ENCODE measurements at regions not wholly inside any gene's neighbourhood (a gene's known extent, or its start where the extent isn't known, plus 50 kb on each side); places are given as distances from the start of the nearest gene placed in this dataset.

- H3K9me3 Mint-ChIP-seq (ENCODE audit: unreplicated experiment) = no peaks in the 10 kb centered on the region
- FAIRE-seq (no peak), DNase-seq (ENCODE audit: low read depth) (peak; percentile 63)
- no peaks in the 10 kb centered on the region for H3K9me3 ChIP-seq (ENCODE audit: insufficient read depth, low read depth, low read length)
- TF ChIP-seq CTCF (IDR thresholded peaks at IDR 0.05; ENCODE audit: insufficient read depth, low read depth, low read length) (no peak), EZH2 (IDR thresholded peaks at IDR 0.05; ENCODE audit: insufficient read depth, low read length) (no peak)
- H3K4me2 ChIP-seq (ENCODE audit: low read length) = no peak overlapping the region
- H3K4me1 Mint-ChIP-seq (ENCODE audit: low read depth, unreplicated experiment) = no peaks in the 10 kb centered on the region
- H3K36me3 ChIP-seq (ENCODE audit: insufficient read depth, low read length) = no peaks in the 10 kb centered on the region
- H4K20me1 ChIP-seq (ENCODE audit: insufficient read depth, low read length) = no peaks in the 10 kb centered on the region
- H3K4me3 Mint-ChIP-seq (ENCODE audit: unreplicated experiment) = no peak overlapping the region
- no peaks in the 10 kb centered on the region for H3K36me3 Mint-ChIP-seq (ENCODE audit: low read depth, unreplicated experiment)
- H3K27ac ChIP-seq (ENCODE audit: low read depth, low read length) = no peak overlapping the region
- no peak overlapping the region for H3K27ac Mint-ChIP-seq (ENCODE audit: unreplicated experiment)
- H3K9ac ChIP-seq (ENCODE audit: low read length) = no peak overlapping the region
- no peak overlapping the region for H2AFZ ChIP-seq (ENCODE audit: low read depth, low read length)
- no peaks in the 10 kb centered on the region for H3K27me3 Mint-ChIP-seq (ENCODE audit: low read depth, unreplicated experiment)
- no peaks in the 10 kb centered on the region for H3K79me2 ChIP-seq (ENCODE audit: insufficient read depth, low read length)
- H3K4me3 ChIP-seq (ENCODE audit: insufficient read depth, low read depth, low read length) = no peak overlapping the region
- H3K4me1 ChIP-seq (ENCODE audit: insufficient read depth, low read length) = no peaks in the 10 kb centered on the region
- no peaks in the 10 kb centered on the region for H3K27me3 ChIP-seq (ENCODE audit: insufficient read depth, low read length)
Measured at GRCh38 chr9:71632776-71633175, 135.5 kb downstream of the CEMIP2 start.

DNA sequence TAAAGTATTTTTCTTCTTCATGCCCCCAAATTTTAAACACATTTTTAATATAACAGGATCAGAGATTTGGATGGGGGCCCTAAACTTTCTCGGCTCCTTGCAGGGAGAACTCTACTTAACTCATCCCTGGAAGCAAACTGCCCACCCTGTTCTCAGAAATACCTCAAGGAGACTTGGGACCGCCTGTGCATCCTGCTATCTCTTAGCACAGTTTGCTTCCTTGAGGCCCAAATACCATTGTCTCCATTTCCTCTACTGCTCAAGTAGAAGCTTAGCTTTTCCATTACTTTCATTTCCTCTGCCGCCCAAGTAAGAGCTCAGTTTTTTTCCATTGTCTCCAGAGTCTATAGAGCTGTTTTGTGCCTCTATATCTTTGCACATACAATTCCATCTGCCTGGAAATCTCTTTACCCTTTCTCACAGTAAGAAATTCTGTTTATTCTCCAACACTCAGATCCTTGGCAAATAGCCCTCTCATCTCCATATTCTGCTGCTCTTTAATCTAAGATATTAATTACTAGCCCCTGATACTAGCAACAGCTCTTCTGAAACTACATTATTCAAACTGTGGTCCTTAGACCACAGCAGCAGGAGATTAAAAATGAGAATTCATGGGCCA, 137.8 kb downstream of the CEMIP2 start:
- no peak for DNase-seq (ENCODE audit: low read depth)
- no peak overlapping the region for H2AFZ ChIP-seq (ENCODE audit: low read depth, low read length)
- no peak overlapping the region for H3K9ac ChIP-seq (ENCODE audit: low read length)
- H3K4me3 ChIP-seq (ENCODE audit: insufficient read depth, low read depth, low read length) = no peak overlapping the region
- Mint-ChIP-seq H3K4me1 (ENCODE audit: low read depth, unreplicated experiment) (no peaks in the 10 kb centered on the region), H3K4me3 (ENCODE audit: unreplicated experiment) (no peak overlapping the region), H3K27me3 (ENCODE audit: low read depth, unreplicated experiment) (no peaks in the 10 kb centered on the region), H3K36me3 (ENCODE audit: low read depth, unreplicated experiment) (no peaks in the 10 kb centered on the region), H3K9me3 (ENCODE audit: unreplicated experiment) (no peaks in the 10 kb centered on the region), H3K27ac (ENCODE audit: unreplicated experiment) (no peak overlapping the region)
- H3K27me3 ChIP-seq (ENCODE audit: insufficient read depth, low read length) = no peaks in the 10 kb centered on the region
- no peak overlapping the region for H3K4me2 ChIP-seq (ENCODE audit: low read length)
- H3K4me1 ChIP-seq (ENCODE audit: insufficient read depth, low read length) = no peaks in the 10 kb centered on the region
- no peaks in the 10 kb centered on the region for H3K79me2 ChIP-seq (ENCODE audit: insufficient read depth, low read length)
- no peaks in the 10 kb centered on the region for H3K9me3 ChIP-seq (ENCODE audit: insufficient read depth, low read depth, low read length)
- TF ChIP-seq CTCF (IDR thresholded peaks at IDR 0.05; ENCODE audit: insufficient read depth, low read depth, low read length) = no peak
- no peak for TF ChIP-seq EZH2 (IDR thresholded peaks at IDR 0.05; ENCODE audit: insufficient read depth, low read length)
- H3K36me3 ChIP-seq (ENCODE audit: insufficient read depth, low read length) = no peaks in the 10 kb centered on the region
- no peak for FAIRE-seq
- no peaks in the 10 kb centered on the region for H4K20me1 ChIP-seq (ENCODE audit: insufficient read depth, low read length)
- no peak overlapping the region for H3K27ac ChIP-seq (ENCODE audit: low read depth, low read length)

DNA sequence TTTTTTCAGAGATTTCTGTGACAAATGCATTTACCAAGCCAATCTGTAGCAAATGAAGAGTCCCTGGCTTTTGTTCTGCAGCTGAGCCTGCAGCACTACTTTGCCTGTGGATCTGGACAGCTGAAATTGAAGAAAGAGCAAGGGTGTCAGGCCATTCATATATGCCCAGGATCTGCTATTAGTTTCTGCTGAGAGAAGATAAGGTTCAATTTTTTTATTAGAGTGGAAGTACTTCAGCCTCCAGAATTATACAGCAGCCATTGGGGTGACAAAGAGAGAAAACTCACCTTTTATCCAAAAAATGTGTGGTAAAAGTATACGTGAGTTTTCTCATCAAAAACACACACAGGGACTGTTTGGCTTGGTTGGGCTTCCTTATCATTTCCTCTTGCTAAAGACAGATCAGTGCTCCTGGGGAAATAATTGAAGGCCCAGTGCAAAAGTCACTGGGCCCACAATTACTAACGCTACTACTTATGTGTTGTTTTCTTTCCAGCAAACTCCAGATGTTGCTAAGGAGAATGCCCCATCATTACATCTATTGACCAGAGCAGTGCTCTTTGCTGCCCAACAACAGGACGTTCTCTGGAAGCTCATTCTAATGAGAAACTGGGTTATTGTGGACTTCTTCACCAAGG, 138.6 kb downstream of the CEMIP2 start:
- Histone ChIP-seq H3K4me2 (ENCODE audit: low read length) (no peak overlapping the region), H3K4me1 (ENCODE audit: insufficient read depth, low read length) (no peaks in the 10 kb centered on the region), H3K27me3 (ENCODE audit: insufficient read depth, low read length) (no peaks in the 10 kb centered on the region), H2AFZ (ENCODE audit: low read depth, low read length) (no peak overlapping the region), H3K4me3 (ENCODE audit: insufficient read depth, low read depth, low read length) (no peak overlapping the region), H3K27ac (ENCODE audit: low read depth, low read length) (no peak overlapping the region), H3K9me3 (ENCODE audit: insufficient read depth, low read depth, low read length) (no peaks in the 10 kb centered on the region), H3K9ac (ENCODE audit: low read length) (no peak overlapping the region), H3K36me3 (ENCODE audit: insufficient read depth, low read length) (no peaks in the 10 kb centered on the region), H4K20me1 (ENCODE audit: insufficient read depth, low read length) (no peaks in the 10 kb centered on the region), H3K79me2 (ENCODE audit: insufficient read depth, low read length) (no peaks in the 10 kb centered on the region)
- DNase-seq (ENCODE audit: low read depth) (no peak), FAIRE-seq (no peak)
- Mint-ChIP-seq H3K9me3 (ENCODE audit: unreplicated experiment) (no peaks in the 10 kb centered on the region), H3K27ac (ENCODE audit: unreplicated experiment) (no peak overlapping the region), H3K36me3 (ENCODE audit: low read depth, unreplicated experiment) (no peaks in the 10 kb centered on the region), H3K27me3 (ENCODE audit: low read depth, unreplicated experiment) (no peaks in the 10 kb centered on the region), H3K4me1 (ENCODE audit: low read depth, unreplicated experiment) (no peaks in the 10 kb centered on the region), H3K4me3 (ENCODE audit: unreplicated experiment) (no peak overlapping the region)
- TF ChIP-seq CTCF (IDR thresholded peaks at IDR 0.05; ENCODE audit: insufficient read depth, low read depth, low read length) (no peak), EZH2 (IDR thresholded peaks at IDR 0.05; ENCODE audit: insufficient read depth, low read length) (no peak)
